Activated CD4-positive, alpha-beta memory T cell treated with anti-CD3 and anti-CD28 coated beads, Interleukin-2, amount 10 ng/mL, durations not matched to agents 7 days and 5 days (primary cell): ENCODE measurements at regions not wholly inside any gene's neighbourhood (a gene's known extent, or its start where the extent isn't known, plus 50 kb on each side); places are given as distances from the start of the nearest gene placed in this dataset.

Experiments used
- CTCF ChIA-PET: fragments of 350-600 bp; sonication (Branson Sonifier 250); formaldehyde crosslinking; loops from one replicate; lab custom pipeline; 2021; ENCODE audit warnings: antibody characterized with exemption, inconsistent platforms; lab: Charles Lee
- POLR2A ChIA-PET: fragments of 350-600 bp; sonication (Branson Sonifier 250); formaldehyde crosslinking; loops from one replicate; lab custom pipeline; 2021; ENCODE audit warnings: antibody characterized with exemption; lab: Charles Lee
- DNase-seq: peaks from one replicate; pipeline ENCODE4 v3.0.0-alpha.2; 2020
- H3K27ac Mint-ChIP-seq: one replicate; pipeline ENCODE4 v1.8.0; 2021; ENCODE audit warnings: mild to moderate bottlenecking, mixed read lengths
- H3K27me3 Mint-ChIP-seq: one replicate; pipeline ENCODE4 v1.8.0; 2021; ENCODE audit warnings: mixed read lengths
- H3K36me3 Mint-ChIP-seq: one replicate; pipeline ENCODE4 v1.8.0; 2021; ENCODE audit warnings: low read depth, mixed read lengths
- H3K4me1 Mint-ChIP-seq: one replicate; pipeline ENCODE4 v1.8.0; 2021; ENCODE audit warnings: mixed read lengths
- H3K4me3 Mint-ChIP-seq: one replicate; pipeline ENCODE4 v1.8.0; 2021; ENCODE audit warnings: mild to moderate bottlenecking, mixed read lengths
- H3K9me3 Mint-ChIP-seq: one replicate; pipeline ENCODE4 v1.8.0; 2021; ENCODE audit warnings: mixed read lengths

DNA sequence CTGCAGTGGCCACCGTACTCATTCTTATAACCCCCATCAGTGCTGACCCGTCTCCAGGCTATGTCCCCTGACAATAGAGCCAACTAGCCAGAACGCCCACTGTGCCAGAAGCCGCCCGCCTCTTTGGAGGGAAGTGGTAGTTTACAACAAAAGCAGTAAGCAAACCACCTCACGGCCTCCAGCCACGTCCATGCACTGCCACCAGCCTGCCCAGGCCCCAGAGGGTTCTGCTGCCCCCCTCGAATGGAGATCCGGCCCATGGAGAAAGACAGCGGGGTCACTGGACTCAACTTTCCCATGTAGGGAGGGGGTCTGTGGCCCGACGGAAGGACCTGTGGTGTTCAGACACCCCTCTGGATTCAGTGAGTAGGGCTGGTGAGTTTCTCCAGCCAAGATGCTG, 340.3 kb downstream of the CTTN start:
- H3K27me3 Mint-ChIP-seq: peaks cover 2% of the 10 kb centered on the region
- H3K36me3 Mint-ChIP-seq: no peaks in the 10 kb centered on the region
- POLR2A ChIA-PET: no interaction called here

DNA sequence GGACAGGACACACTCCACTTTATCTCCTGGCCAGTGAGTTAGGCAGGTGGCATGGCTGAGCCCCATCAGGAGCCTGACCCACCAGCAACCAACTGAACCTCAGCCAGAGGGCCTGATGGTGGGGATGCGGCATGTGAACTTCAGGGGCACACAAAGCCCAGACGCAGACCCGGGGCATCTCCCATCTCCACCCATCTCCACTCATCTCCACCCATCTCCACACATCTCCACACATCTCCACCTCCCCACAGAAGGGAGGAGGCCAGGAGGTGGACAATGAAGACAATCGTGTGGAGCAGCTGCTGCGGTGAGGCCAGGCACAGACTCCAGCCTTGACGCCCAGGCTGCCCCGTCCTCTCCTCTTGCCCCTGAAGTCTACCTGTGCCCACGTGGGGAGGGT, 340.8 kb downstream of the CTTN start:
- DNase-seq: no peak
- H3K9me3 Mint-ChIP-seq: no peaks in the 10 kb centered on the region
- H3K27me3 Mint-ChIP-seq: peaks cover 2% of the 10 kb centered on the region
- no peaks in the 10 kb centered on the region for H3K36me3 Mint-ChIP-seq
- H3K27ac Mint-ChIP-seq: no peak overlapping the region
- no peak overlapping the region for H3K4me3 Mint-ChIP-seq
- CTCF ChIA-PET: no interaction called here
- H3K4me1 Mint-ChIP-seq: no peaks in the 10 kb centered on the region
- POLR2A ChIA-PET: no interaction called here

More for the DNA sequence above, 340.3 kb downstream of the CTTN start:
- CTCF ChIA-PET: no interaction called here
- Mint-ChIP-seq H3K4me1 (no peaks in the 10 kb centered on the region), H3K9me3 (no peaks in the 10 kb centered on the region), H3K4me3 (no peak overlapping the region), H3K27ac (no peak overlapping the region)
- no peak for DNase-seq

DNA sequence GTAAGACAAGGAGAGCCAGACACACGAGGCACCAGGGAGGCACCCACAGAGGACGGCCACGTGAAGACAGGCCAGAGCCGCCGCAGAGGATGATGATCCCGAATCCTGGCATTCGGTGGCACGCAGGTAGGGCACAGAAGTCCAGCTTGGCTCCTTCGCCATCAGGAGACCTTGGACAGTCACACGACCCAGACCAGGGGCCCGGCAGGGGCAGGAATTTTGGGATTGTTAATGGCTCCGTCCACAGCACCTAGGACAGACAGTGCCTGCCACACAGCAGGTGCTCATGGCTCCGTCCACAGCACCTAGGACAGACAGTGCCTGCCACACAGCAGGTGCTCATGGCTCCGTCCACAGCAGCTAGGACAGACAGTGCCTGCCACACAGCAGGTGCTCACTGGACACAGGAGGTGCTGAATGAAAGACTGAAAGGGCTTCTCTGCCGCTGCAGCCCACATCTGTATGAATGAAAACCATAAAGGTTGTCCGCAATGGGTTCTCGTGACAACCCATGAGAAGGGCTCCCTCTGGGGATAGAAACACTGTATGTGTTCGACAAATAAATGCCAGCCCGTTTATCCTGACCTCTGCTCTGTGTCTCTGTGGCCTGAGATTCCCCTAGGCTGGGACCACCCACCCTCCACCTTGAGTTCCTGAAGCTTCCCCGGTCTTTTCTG, 341.6 kb downstream of the CTTN start:
- ChIA-PET POLR2A (no interaction called here), CTCF (no interaction called here)
- no peak overlapping the region for H3K27ac Mint-ChIP-seq
- no peak overlapping the region for H3K4me3 Mint-ChIP-seq
- no peaks in the 10 kb centered on the region for H3K4me1 Mint-ChIP-seq
- no peak for DNase-seq
- peaks cover 2% of the 10 kb centered on the region for H3K27me3 Mint-ChIP-seq
- H3K36me3 Mint-ChIP-seq: no peaks in the 10 kb centered on the region
- no peaks in the 10 kb centered on the region for H3K9me3 Mint-ChIP-seq

DNA sequence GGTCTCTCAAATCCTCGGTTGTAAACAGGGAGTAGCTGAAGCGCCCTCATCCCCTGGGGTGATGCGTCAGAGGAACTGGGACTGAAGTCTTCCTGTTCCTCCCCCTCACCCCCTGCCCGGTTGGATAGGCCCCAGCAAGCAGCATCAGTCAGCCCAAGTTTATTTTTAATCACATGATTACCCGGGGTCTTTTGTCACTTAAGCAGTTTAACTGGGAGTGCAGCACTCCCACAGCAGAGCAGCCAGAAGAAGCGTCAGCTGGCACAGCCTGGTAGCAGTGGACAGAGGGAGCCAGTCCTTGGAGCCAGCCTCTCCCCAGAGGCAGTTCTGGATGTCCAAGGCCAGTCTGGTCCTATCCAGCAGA, 342.1 kb downstream of the CTTN start:
- Mint-ChIP-seq H3K4me1 (no peaks in the 10 kb centered on the region), H3K4me3 (no peak overlapping the region), H3K27ac (no peak overlapping the region), H3K9me3 (no peaks in the 10 kb centered on the region), H3K36me3 (no peaks in the 10 kb centered on the region), H3K27me3 (peaks cover 2% of the 10 kb centered on the region)
- no peak for DNase-seq
- POLR2A ChIA-PET: no interaction called here
- CTCF ChIA-PET: no interaction called here

DNA sequence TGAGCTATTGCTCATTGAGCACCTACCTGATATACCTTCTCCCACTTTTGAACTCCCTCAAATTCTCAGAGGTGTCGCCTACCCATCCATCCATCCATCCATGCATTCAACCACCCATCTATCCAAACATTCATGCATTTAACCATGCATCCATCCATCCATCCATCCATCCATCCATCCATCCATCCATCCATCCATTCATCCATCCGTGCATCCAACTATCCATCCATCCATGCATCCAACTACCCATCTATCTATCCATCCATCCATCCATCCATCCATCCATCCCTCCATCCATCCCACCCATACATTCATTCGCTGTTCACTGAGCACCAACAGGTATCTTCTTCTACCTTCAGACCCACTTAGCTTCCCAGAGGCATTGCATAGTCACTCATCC, 342.8 kb downstream of the CTTN start:
- no peak overlapping the region for H3K27ac Mint-ChIP-seq
- H3K36me3 Mint-ChIP-seq: no peaks in the 10 kb centered on the region
- no peak for DNase-seq
- POLR2A ChIA-PET: no interaction called here
- no peaks in the 10 kb centered on the region for H3K4me1 Mint-ChIP-seq
- H3K4me3 Mint-ChIP-seq: no peak overlapping the region
- no peaks in the 10 kb centered on the region for H3K9me3 Mint-ChIP-seq
- peaks cover 2% of the 10 kb centered on the region for H3K27me3 Mint-ChIP-seq
- CTCF ChIA-PET: interaction anchor here (0.6 kb wide), 1 partner anchor 87 kb away, joined by 5 read pairs; no protein-coding TSS in a partner anchor

DNA sequence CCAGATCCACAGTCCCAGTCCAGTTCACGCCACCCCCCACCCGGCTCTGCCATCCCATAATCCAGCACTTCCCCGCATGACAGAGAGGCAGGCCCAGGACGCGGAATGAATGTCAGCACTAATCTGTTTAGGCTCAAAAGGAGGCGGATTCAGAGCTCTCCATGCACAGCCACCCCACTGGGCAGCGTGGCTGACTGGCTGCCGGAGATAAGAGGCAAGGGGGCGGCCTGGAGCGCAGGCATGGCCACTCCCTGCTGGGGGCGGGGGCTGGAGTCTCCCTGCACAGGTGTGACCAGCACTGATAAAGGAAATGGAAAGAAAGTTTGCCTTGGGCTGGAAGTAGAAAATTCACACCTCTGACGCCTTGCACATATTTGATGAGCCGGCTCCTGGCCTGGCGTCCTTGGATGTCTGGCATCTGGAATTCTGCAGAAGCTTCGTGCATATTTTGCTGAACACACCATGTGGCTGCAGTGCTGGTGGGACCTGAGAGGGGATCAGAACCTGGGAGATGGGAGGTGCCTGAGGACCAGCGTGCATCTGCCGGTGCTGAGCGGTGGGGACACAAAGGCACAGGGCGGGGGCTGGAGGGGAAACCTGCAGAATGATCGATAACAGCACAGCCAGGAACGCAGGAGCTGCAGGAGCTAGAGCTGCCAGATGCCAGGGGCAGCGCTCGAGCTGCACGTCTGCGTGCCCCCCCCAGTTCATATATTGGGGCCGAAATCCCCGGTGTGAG, 344.4 kb downstream of the CTTN start:
- H3K27ac Mint-ChIP-seq: no peak overlapping the region
- H3K27me3 Mint-ChIP-seq: peaks cover 2% of the 10 kb centered on the region
- peaks cover 3% of the 10 kb centered on the region for H3K9me3 Mint-ChIP-seq
- H3K4me3 Mint-ChIP-seq: no peak overlapping the region
- H3K36me3 Mint-ChIP-seq: no peaks in the 10 kb centered on the region
- no peaks in the 10 kb centered on the region for H3K4me1 Mint-ChIP-seq
- POLR2A ChIA-PET: no interaction called here
- DNase-seq: no peak
- CTCF ChIA-PET: no interaction called here

DNA sequence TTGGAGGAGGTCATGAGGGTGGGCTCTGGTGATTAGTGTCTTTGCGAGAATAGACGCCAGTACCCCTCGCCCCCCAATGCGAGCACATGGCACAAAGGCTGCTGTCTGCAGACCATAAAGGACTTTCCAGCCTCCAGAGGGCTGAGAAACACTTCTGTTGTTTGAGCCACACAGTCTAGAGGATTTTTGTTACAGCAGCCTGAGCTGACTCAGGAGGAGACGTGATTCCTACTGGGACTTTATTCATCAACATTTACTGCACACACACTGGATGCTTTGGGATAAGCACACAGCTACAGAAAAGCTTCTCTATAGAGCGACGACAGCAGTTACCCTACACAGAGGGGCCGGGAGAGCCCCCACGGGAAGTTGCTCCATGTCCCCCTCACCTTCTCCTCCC, 345.0 kb downstream of the CTTN start:
- DNase-seq: no peak
- peaks cover 3% of the 10 kb centered on the region for H3K9me3 Mint-ChIP-seq
- H3K4me3 Mint-ChIP-seq: no peak overlapping the region
- ChIA-PET CTCF (no interaction called here), POLR2A (no interaction called here)
- H3K27me3 Mint-ChIP-seq: peaks cover 2% of the 10 kb centered on the region
- no peaks in the 10 kb centered on the region for H3K4me1 Mint-ChIP-seq
- H3K36me3 Mint-ChIP-seq: no peaks in the 10 kb centered on the region
- H3K27ac Mint-ChIP-seq: no peak overlapping the region

DNA sequence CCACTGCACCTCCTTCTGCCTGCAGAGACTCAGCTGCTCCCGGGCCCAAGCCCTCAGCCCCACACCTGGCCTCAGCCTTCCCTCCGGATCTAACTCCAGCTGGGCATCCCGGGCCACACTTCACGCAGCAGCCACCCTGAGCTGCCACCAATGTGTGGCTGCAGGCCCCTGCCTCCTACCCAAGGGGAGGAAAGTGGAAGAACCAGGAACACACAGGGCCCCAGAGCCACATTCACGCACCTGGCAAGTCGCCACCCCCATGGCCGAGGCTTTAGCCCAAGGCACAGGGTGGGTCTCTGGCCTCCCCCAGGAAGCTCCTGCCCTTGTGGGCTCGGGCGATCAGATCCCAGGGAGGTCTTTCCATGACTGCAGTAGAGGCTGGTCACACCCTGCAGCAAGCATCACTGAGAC, 345.6 kb downstream of the CTTN start:
- peaks cover 2% of the 10 kb centered on the region for H3K27me3 Mint-ChIP-seq
- H3K4me3 Mint-ChIP-seq: no peak overlapping the region
- H3K9me3 Mint-ChIP-seq: peaks cover 8% of the 10 kb centered on the region
- H3K36me3 Mint-ChIP-seq: no peaks in the 10 kb centered on the region
- no peaks in the 10 kb centered on the region for H3K4me1 Mint-ChIP-seq
- H3K27ac Mint-ChIP-seq: no peak overlapping the region
- POLR2A ChIA-PET: no interaction called here
- no peak for DNase-seq
- CTCF ChIA-PET: no interaction called here

DNA sequence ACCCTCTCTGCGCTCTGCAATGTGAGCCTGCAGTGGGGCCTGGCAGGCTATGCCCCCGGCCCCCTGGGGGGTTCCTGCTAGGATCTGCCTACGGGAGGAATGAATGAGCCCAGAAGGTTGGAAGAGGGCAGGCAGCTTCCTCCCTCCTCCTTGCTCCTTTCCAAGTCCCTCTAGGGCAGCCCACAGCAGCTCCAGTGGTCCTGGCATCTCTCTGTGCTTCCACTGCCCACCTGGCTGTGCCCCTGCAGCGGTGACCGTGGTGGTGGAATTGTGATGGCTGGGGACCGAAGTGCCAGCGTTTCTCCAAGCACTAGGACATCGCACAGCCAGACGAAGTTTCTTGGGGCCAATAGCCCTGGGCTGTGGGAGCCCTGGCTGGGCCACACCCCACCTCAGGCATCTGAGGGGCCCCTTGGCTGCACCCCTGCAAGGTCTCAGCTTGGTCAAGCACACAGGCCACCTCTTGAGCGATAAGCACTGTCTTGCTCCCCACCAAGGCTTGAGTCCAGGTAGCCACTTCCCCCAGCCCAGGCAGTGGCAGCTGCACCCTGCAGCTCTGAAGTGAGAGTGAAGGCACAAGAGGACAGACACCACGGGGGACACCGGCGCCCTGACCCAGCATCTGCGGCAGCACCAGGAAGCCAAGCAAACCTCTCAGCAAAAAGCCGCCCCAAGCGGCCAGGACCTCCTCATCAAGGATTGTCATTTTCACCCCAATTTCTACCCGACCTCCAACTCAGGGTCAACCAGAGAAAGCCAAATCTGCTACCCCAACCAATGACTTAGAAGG, 346.3 kb downstream of the CTTN start:
- ChIA-PET CTCF (no interaction called here), POLR2A (no interaction called here)
- peaks cover 2% of the 10 kb centered on the region for H3K27me3 Mint-ChIP-seq
- no peak for DNase-seq
- no peaks in the 10 kb centered on the region for H3K36me3 Mint-ChIP-seq
- H3K4me3 Mint-ChIP-seq: no peak overlapping the region
- no peak overlapping the region for H3K27ac Mint-ChIP-seq
- H3K4me1 Mint-ChIP-seq: no peaks in the 10 kb centered on the region
- H3K9me3 Mint-ChIP-seq: peaks cover 12% of the 10 kb centered on the region

DNA sequence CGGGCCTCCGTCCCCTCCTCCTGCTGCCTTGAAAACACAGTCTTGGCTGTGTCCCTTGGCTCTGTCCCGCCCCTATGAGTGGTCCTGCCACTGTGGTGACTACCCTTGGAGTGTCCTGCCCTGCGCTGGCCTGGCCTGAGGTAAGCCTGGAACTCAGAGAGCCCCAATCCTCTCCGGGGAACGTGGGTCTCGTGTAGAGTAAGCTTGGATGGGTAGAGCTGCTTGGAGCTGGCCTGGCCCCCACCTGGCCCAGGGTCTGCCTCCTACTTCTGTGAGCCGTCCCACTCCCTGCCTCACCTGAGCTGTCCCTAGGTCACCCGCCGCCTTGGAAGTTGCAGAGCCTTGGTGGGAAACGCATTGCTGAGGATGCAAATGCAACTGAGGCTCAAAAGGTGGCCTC, 347.1 kb downstream of the CTTN start:
- H3K27ac Mint-ChIP-seq: no peak overlapping the region
- no peaks in the 10 kb centered on the region for H3K4me1 Mint-ChIP-seq
- H3K9me3 Mint-ChIP-seq: peaks cover 12% of the 10 kb centered on the region
- H3K36me3 Mint-ChIP-seq: no peaks in the 10 kb centered on the region
- H3K4me3 Mint-ChIP-seq: no peak overlapping the region
- DNase-seq: no peak
- H3K27me3 Mint-ChIP-seq: peaks cover 2% of the 10 kb centered on the region
- POLR2A ChIA-PET: no interaction called here
- CTCF ChIA-PET: no interaction called here

DNA sequence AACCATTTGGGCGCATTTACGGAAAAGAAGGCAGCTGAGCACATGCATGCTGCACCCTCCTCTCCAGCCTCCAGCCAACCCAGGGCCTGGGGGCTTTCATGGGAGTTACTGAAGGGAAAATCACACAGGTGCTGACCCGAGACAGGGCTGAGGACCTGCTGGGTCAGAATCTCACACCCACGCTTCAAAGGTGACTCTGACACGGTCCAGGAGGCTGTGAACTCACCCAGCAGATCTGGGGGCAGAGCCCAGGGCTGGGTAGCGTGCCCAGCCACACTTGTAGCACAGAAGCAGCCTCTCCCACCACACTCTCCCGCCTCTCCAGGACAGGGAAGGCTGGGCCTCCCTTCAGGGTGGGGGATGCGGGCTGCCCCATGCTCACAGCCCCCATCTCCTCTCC, 347.6 kb downstream of the CTTN start:
- Mint-ChIP-seq H3K27ac (no peak overlapping the region), H3K27me3 (peaks cover 2% of the 10 kb centered on the region), H3K4me1 (no peaks in the 10 kb centered on the region), H3K9me3 (peaks cover 13% of the 10 kb centered on the region), H3K4me3 (no peak overlapping the region), H3K36me3 (no peaks in the 10 kb centered on the region)
- no peak for DNase-seq
- ChIA-PET POLR2A (no interaction called here), CTCF (no interaction called here)

DNA sequence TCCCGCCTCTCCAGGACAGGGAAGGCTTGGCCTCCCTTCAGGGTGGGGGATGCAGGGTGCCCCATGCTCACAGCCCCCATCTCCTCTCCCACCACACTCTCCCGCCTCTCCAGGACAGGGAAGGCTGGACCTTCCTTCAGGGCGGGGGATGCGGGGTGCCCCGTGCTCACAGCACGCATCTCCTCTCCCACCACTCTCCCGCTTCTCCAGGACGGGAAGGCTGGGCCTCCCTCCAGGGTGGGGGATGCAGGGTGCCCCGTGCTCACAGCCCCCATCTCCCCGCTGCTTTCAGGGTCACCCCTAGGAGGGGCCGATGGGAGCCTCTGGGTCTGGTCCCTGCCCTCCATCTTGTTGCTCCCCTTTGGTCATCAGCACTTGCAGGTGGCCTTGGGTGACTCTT, 348.0 kb downstream of the CTTN start:
- POLR2A ChIA-PET: no interaction called here
- peaks cover 17% of the 10 kb centered on the region for H3K9me3 Mint-ChIP-seq
- no peaks in the 10 kb centered on the region for H3K36me3 Mint-ChIP-seq
- H3K4me1 Mint-ChIP-seq: no peaks in the 10 kb centered on the region
- peaks cover 2% of the 10 kb centered on the region for H3K27me3 Mint-ChIP-seq
- CTCF ChIA-PET: no interaction called here
- no peak overlapping the region for H3K27ac Mint-ChIP-seq
- no peak overlapping the region for H3K4me3 Mint-ChIP-seq
- DNase-seq: no peak

DNA sequence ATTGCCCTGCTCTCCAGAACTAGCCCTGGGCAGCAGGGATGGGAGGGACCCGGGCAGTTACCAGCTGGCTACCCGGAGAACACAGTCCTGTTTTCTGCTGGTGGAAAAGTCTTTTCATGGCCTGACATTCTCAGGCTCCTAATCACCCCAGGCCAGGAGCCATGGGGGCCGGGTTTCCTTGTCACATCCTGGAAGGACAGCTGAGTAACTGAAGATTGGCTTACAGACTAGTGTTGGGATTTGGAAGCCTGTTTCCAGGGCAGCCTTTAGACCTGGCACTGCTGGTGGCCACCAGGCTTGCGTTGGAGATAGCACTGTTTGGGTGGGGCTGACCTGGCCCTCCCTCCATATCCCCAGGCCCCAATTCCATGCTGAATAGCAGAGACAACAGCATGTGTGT, 349.0 kb downstream of the CTTN start:
- CTCF ChIA-PET: no interaction called here
- H3K36me3 Mint-ChIP-seq: no peaks in the 10 kb centered on the region
- no peak overlapping the region for H3K27ac Mint-ChIP-seq
- POLR2A ChIA-PET: no interaction called here
- H3K4me3 Mint-ChIP-seq: no peak overlapping the region
- peaks cover 2% of the 10 kb centered on the region for H3K27me3 Mint-ChIP-seq
- H3K9me3 Mint-ChIP-seq: peaks cover 20% of the 10 kb centered on the region
- H3K4me1 Mint-ChIP-seq: no peaks in the 10 kb centered on the region
- no peak for DNase-seq
